ENCODE measurements at regions not wholly inside any gene's neighbourhood (a gene's known extent, or its start where the extent isn't known, plus 50 kb on each side); places are given as distances from the start of the nearest gene placed in this dataset.

GRCh38 chr9:16069249-16069648, 516.4 kb downstream of the CCDC171 start:
- no peak for TF ChIP-seq CTCF (IDR thresholded peaks at IDR 0.05)
- no peak for TF ChIP-seq POLR2A (IDR thresholded peaks at IDR 0.05)
